ENCODE measurements at regions not wholly inside any gene's neighbourhood (a gene's known extent, or its start where the extent isn't known, plus 50 kb on each side); places are given as distances from the start of the nearest gene placed in this dataset.

DNA sequence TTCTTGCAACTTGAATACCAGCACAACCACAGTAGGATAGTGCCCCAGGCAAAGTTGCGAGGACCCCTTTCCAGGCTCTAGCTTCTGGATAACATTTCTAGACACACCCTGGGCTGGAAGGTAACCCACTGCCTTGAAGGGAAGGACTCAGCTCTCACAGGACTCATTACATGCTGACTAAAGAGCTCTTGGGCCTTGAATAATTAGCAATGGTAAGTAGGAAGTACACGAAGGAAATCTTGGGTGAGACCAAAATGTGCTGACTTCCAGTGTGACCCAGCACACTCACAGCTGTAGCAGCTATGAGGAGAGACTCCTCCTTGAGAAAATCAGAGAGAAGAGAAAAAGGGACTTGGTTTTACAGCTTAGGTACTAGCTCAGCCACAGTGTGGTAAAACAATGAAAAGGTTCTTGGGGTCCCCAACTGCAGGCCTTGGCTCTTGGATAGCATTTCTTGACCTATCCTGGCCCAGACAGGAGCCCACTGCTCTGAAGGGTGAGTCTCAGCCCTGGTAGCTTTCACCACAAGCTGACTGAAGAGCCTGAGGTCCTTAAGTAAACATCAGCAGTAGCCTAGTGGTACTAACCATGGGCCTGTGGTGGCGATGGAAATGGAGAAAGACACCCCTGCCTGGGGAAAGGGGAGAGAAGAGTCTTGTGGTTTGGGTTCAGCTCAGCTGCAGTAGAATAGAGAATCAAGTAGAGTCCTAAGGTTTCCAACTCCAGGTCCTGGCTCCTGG lies 621.7 kb downstream of the SEMA5A start:
- TF ChIP-seq, protein P1, sequence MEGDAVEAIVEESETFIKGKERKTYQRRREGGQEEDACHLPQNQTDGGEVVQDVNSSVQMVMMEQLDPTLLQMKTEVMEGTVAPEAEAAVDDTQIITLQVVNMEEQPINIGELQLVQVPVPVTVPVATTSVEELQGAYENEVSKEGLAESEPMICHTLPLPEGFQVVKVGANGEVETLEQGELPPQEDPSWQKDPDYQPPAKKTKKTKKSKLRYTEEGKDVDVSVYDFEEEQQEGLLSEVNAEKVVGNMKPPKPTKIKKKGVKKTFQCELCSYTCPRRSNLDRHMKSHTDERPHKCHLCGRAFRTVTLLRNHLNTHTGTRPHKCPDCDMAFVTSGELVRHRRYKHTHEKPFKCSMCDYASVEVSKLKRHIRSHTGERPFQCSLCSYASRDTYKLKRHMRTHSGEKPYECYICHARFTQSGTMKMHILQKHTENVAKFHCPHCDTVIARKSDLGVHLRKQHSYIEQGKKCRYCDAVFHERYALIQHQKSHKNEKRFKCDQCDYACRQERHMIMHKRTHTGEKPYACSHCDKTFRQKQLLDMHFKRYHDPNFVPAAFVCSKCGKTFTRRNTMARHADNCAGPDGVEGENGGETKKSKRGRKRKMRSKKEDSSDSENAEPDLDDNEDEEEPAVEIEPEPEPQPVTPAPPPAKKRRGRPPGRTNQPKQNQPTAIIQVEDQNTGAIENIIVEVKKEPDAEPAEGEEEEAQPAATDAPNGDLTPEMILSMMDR (conservative IDR thresholded peaks at IDR 0.05; ENCODE audit: low read depth, low read length), result no peak
- DNase-seq (ENCODE audit: low read depth), result no peak
- H3K4me3 ChIP-seq (ENCODE audit: low read depth, low read length), result no peak overlapping the region

GRCh38 chr5:8930021-8930420 lies 615.9 kb downstream of the SEMA5A start:
- TF ChIP-seq, protein P1 (conservative IDR thresholded peaks at IDR 0.05; ENCODE audit: low read depth, low read length), result no peak
- no peak overlapping the region for H3K4me3 ChIP-seq (ENCODE audit: low read depth, low read length)

DNA sequence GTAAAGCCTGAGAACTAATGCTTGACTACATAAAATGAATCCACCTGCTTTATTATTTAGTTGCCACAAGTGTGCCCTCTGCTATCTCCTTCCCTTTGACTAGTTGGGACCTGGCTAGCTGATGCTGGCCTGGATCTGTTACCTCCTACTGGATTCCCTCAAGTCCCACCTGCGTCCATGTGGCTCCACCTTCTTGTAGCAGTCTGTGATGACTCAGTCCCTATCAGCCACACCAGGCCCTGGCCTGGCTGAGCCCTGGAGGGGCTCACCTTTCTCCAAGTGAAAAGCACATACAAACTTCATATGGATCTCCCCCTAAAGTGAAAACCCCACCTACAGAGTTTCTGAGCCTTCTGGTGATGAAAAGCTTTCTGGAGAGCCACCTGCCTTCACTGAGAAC lies 611.4 kb downstream of the SEMA5A start:
- TF ChIP-seq, protein P1 (conservative IDR thresholded peaks at IDR 0.05; ENCODE audit: low read depth, low read length), result no peak
- no peak overlapping the region for H3K4me3 ChIP-seq (ENCODE audit: low read depth, low read length)
- no peak for DNase-seq (ENCODE audit: low read depth)

More at GRCh38 chr5:8930021-8930420, 615.9 kb downstream of the SEMA5A start:
- DNase-seq (ENCODE audit: low read depth), result no peak

DNA sequence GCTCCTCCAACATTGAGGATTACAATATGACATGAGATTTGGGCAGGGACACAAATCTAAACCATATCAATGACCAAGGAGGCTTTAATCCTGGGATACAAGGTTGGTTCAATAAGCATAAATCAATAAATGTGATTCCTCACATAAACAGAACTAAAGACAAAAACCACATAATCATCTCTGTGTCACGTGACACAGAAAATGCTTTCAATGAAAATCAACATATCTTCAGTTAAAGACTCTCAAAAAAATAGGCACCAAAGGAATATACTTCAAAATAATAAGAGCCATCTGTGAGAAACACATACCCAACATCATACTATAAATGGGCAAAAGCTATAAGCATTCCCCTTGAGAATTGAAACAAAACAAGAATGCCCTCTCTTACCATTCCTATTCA lies 604.9 kb downstream of the SEMA5A start:
- no peak for DNase-seq (ENCODE audit: low read depth)
- no peak overlapping the region for H3K4me3 ChIP-seq (ENCODE audit: low read depth, low read length)
- TF ChIP-seq, protein P1 (conservative IDR thresholded peaks at IDR 0.05; ENCODE audit: low read depth, low read length), result no peak

DNA sequence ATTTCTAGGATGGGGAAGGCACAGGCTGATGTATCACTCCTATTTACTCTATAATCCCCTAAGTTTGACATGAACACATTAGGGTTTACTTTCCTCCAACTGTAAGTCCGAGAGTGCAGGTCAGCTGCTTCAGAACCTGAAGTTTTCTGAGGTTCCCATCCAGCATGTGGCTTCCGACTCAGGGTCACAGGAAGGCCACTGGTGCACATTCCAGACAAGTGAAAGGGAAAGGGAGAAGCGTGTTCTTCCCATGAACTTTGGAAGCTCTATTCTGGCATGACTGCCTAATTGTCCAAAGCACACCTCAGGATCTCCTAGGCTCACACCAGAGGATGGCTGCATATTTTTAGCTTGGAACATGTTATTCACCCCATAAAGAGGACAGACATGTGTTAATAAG lies 602.6 kb downstream of the SEMA5A start:
- DNase-seq (ENCODE audit: low read depth), result peak; percentile 71
- TF ChIP-seq, protein P1 (conservative IDR thresholded peaks at IDR 0.05; ENCODE audit: low read depth, low read length), result no peak
- no peak overlapping the region for H3K4me3 ChIP-seq (ENCODE audit: low read depth, low read length)

DNA sequence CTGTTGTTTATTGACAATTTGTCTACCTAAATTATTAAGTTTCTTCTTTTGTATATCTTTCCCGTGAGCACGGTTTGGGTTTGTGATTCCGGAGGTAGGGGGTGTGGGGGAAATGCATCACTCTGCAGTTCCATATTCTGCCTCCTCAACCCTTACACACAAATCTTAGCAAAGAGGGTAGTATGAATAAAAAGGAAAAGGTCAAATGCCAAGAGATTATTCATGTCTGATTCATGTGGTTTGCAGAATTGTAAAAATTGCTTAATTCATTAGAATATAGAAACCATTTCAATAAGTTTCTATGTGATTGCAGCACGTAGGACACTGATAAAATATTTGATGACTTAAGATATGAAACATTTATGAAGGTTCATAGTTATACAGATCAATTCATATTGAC lies 601.9 kb downstream of the SEMA5A start:
- DNase-seq (ENCODE audit: low read depth), result peak; percentile 36
- TF ChIP-seq, protein P1 (conservative IDR thresholded peaks at IDR 0.05; ENCODE audit: low read depth, low read length), result no peak
- no peak overlapping the region for H3K4me3 ChIP-seq (ENCODE audit: low read depth, low read length)

DNA sequence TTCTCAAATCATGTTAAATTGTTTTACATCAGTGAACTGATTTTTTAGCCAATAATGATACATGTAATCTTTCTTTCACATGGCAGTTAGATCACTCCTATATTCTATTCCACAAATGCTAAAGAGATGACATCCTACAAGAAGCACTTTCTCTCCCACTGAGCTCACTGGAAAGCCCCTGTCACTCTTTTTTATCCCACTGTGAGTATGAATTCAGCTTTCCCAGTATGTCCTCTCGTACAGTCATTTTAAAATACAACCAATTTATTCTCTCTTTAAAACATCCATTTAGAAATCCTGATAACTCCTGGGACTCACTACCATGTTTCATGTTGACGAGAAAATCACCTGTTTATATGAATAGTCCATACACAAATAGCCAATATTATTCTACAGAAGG lies 599.9 kb downstream of the SEMA5A start:
- no peak overlapping the region for H3K4me3 ChIP-seq (ENCODE audit: low read depth, low read length)
- TF ChIP-seq, protein P1 (conservative IDR thresholded peaks at IDR 0.05; ENCODE audit: low read depth, low read length), result no peak
- DNase-seq (ENCODE audit: low read depth), result no peak

Measured in choroid plexus epithelial cell (primary cell).